ENCODE measurements at regions not wholly inside any gene's neighbourhood (a gene's known extent, or its start where the extent isn't known, plus 50 kb on each side); places are given as distances from the start of the nearest gene placed in this dataset.
"Not testable (repeated sequence)": the region's sequence is repeated elsewhere in the genome, so short reads cannot be mapped to it uniquely, and the experiment has no call there.

GRCh38 chr12:68510397-68510796, 100.3 kb upstream of the RAP1B start:
- DNase-seq = no peak

GRCh38 chr12:68514807-68515411, 95.8 kb upstream of the RAP1B start:
- DNase-seq = no peak

- no peak for DNase-seq
Measured at GRCh38 chr12:68515793-68516192, 94.9 kb upstream of the RAP1B start.

GRCh38 chr12:68521321-68521839, 89.3 kb upstream of the RAP1B start:
- no peak for DNase-seq

GRCh38 chr12:68521848-68522502, 88.7 kb upstream of the RAP1B start:
- no peak for DNase-seq

GRCh38 chr12:68529466-68529865, 81.2 kb upstream of the RAP1B start:
- no peak for DNase-seq

- DNase-seq = no peak
Measured at GRCh38 chr12:68529869-68530268, 80.8 kb upstream of the RAP1B start.

GRCh38 chr12:68530299-68530698, 80.4 kb upstream of the RAP1B start:
- no peak for DNase-seq

- no peak for DNase-seq
Measured at GRCh38 chr12:68530965-68531364, 79.7 kb upstream of the RAP1B start.

- DNase-seq = no peak
Measured at GRCh38 chr12:68532204-68532886, 78.4 kb upstream of the RAP1B start.

GRCh38 chr12:68532887-68533248, 77.8 kb upstream of the RAP1B start:
- DNase-seq = no peak

- no peak for DNase-seq
Measured at GRCh38 chr12:68534108-68534507, 76.6 kb upstream of the RAP1B start.

GRCh38 chr12:68536885-68537485, 73.7 kb upstream of the RAP1B start:
- DNase-seq = no peak

- no peak for DNase-seq
Measured at GRCh38 chr12:68537571-68537970, 73.1 kb upstream of the RAP1B start.

- no peak for DNase-seq
Measured at GRCh38 chr12:68538726-68539614, 71.7 kb upstream of the RAP1B start.

GRCh38 chr12:68539615-68539952, 71.1 kb upstream of the RAP1B start:
- DNase-seq = no peak

GRCh38 chr12:68540768-68541167, 69.9 kb upstream of the RAP1B start:
- DNase-seq = not testable (repeated sequence)

GRCh38 chr12:68547318-68547717, 63.4 kb upstream of the RAP1B start:
- not testable (repeated sequence) for DNase-seq

- not testable (repeated sequence) for DNase-seq
Measured at GRCh38 chr12:68552605-68553195, 58.0 kb upstream of the RAP1B start.

GRCh38 chr12:68557011-68557730, 53.5 kb upstream of the RAP1B start:
- DNase-seq = no peak

- no peak for DNase-seq
Measured at GRCh38 chr12:68559246-68559645, 51.5 kb upstream of the RAP1B start.

Measured in NCI-H524 (cell line).